ENCODE measurements at regions not wholly inside any gene's neighbourhood (a gene's known extent, or its start where the extent isn't known, plus 50 kb on each side); places are given as distances from the start of the nearest gene placed in this dataset.

DNA sequence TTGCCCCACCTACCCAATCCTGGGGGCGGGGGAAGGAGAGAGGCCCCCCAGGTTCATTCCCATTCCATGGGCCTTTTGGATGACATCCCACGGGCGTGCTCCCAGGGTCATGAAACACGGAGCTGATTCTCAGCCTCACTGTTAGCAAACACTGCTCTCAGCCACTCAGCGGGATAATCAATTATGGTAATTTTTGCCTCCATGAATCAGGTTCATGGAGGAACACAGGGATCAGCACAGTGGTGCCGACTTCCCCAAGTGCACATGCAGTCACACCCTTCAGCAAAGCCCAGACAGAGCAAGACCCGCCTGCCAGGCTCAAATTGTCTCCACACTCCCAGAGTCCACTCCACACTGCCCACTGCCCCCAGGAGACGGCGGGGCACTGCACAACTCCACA lies 164.6 kb downstream of the ENGASE start:
- no peak overlapping the region for H3K4ac ChIP-seq (ENCODE audit: low read depth, low read length)
- no peak overlapping the region for H2BK12ac ChIP-seq (ENCODE audit: insufficient read length, low read depth, low read length)
- no peak overlapping the region for H2BK120ac ChIP-seq (ENCODE audit: low read depth, low read length, poor library complexity, severe bottlenecking)
- H4K91ac ChIP-seq (ENCODE audit: insufficient read length, low read depth, low read length) = no peak overlapping the region
- H3K27ac Mint-ChIP-seq = no peak overlapping the region; a peak in 1 of 7 replicates
- H3K56ac ChIP-seq (ENCODE audit: insufficient read length, low read depth, low read length) = no peak overlapping the region
- WGBS (ENCODE audit: extremely low coverage, insufficient read length, low lambda C conversion rate) = no CpG with 5 or more reads among the region's 9 CpGs
- no peaks in the 10 kb centered on the region; a peak in 1 of 7 replicates for H3K36me3 Mint-ChIP-seq (ENCODE audit: insufficient read depth in 1 of 3, low read depth in 3 of 3)
- no peak overlapping the region for H4K8ac ChIP-seq (replicated peaks; ENCODE audit: insufficient read length, low read depth, low read length)
- no peak overlapping the region for H3K18ac ChIP-seq (ENCODE audit: insufficient read length, low read depth, low read length)
- H3K23ac ChIP-seq (ENCODE audit: insufficient read length, low read depth, low read length) = no peak overlapping the region
- TF ChIP-seq, protein P1, sequence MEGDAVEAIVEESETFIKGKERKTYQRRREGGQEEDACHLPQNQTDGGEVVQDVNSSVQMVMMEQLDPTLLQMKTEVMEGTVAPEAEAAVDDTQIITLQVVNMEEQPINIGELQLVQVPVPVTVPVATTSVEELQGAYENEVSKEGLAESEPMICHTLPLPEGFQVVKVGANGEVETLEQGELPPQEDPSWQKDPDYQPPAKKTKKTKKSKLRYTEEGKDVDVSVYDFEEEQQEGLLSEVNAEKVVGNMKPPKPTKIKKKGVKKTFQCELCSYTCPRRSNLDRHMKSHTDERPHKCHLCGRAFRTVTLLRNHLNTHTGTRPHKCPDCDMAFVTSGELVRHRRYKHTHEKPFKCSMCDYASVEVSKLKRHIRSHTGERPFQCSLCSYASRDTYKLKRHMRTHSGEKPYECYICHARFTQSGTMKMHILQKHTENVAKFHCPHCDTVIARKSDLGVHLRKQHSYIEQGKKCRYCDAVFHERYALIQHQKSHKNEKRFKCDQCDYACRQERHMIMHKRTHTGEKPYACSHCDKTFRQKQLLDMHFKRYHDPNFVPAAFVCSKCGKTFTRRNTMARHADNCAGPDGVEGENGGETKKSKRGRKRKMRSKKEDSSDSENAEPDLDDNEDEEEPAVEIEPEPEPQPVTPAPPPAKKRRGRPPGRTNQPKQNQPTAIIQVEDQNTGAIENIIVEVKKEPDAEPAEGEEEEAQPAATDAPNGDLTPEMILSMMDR (conservative IDR thresholded peaks at IDR 0.05) = no peak
- DNase-seq = no peak
- H3K79me2 ChIP-seq (ENCODE audit: insufficient read depth, low read length) = no peaks in the 10 kb centered on the region
- peaks cover 2% of the 10 kb centered on the region in 2 experiments; a peak in 1 of 4 replicates for H3K4me1 Mint-ChIP-seq
- H2AFZ ChIP-seq (ENCODE audit: low read length) = no peak overlapping the region
- H3K14ac ChIP-seq (ENCODE audit: insufficient read depth, low read length) = no peak overlapping the region
- H3K4me2 ChIP-seq (ENCODE audit: insufficient read depth, insufficient read length, low read length) = no peak overlapping the region
- H3K4me3 Mint-ChIP-seq = no peak overlapping the region; a peak in 1 of 5 replicates
- no peaks in the 10 kb centered on the region for H3K9me3 Mint-ChIP-seq
- H3K27ac ChIP-seq (ENCODE audit: insufficient read length, low read depth, low read length) = no peak overlapping the region
- no peak overlapping the region for H2AK5ac ChIP-seq (ENCODE audit: insufficient read length, low read length)
- no peak overlapping the region for H2BK20ac ChIP-seq (ENCODE audit: low read depth, low read length, poor library complexity, severe bottlenecking)
- no peak overlapping the region for H2BK15ac ChIP-seq (ENCODE audit: low read depth, low read length)
- peaks cover 18% of the 10 kb centered on the region for H3K27me3 Mint-ChIP-seq (ENCODE audit: low read depth)
- H3K4me1 ChIP-seq (ENCODE audit: insufficient read depth, low read length) = no peaks in the 10 kb centered on the region
- no peaks in the 10 kb centered on the region for H3K79me1 ChIP-seq (ENCODE audit: insufficient read depth, low read depth, low read length, poor library complexity, severe bottlenecking)
- H3K23me2 ChIP-seq (ENCODE audit: insufficient read length, low read depth, low read length, poor library complexity, severe bottlenecking) = no peaks in the 10 kb centered on the region
- H4K20me1 ChIP-seq (ENCODE audit: control insufficient read depth, insufficient read depth, insufficient read length) = no peaks in the 10 kb centered on the region
- H3K9me3 ChIP-seq (ENCODE audit: control insufficient read depth, low read depth, low read length) = no peaks in the 10 kb centered on the region
- no peak overlapping the region for H4K5ac ChIP-seq (ENCODE audit: insufficient read length, low read depth, low read length)
- H3K27me3 ChIP-seq (ENCODE audit: insufficient read depth, low read length) = no peaks in the 10 kb centered on the region; the same call in 1 of the 2 replicates
- no peak overlapping the region for H2BK5ac ChIP-seq (ENCODE audit: insufficient read length, low read length)
- H3T11ph ChIP-seq (ENCODE audit: low read length) = no peak overlapping the region
- H3K9ac ChIP-seq (ENCODE audit: extremely low read depth, insufficient read length, low read length) = no peak overlapping the region

Measured in H9 (cell line).